OCI-LY1 (cell line): ENCODE measurements at regions not wholly inside any gene's neighbourhood (a gene's known extent, or its start where the extent isn't known, plus 50 kb on each side); places are given as distances from the start of the nearest gene placed in this dataset.

Experiments used
- EZH2 ChIP-seq: fragments of 200-600 bp; sonication (generic), shearing (Covaris generic); IDR thresholded peaks from 2 replicates; pipeline ENCODE4 v1.8.0; 2017; ENCODE audit warnings: borderline replicate concordance, mixed run types, mild to moderate bottlenecking, antibody characterized with exemption, low read length, moderate library complexity, mixed read lengths
- TF ChIP-seq, protein P1 (sequence below): fragments of 200-600 bp; sonication (generic), shearing (Covaris generic); IDR thresholded peaks from 2 replicates; pipeline ENCODE4 v1.5.1; 2017; ENCODE audit warnings: mild to moderate bottlenecking, antibody characterized with exemption, low read length, moderate library complexity, mixed read lengths

DNA sequence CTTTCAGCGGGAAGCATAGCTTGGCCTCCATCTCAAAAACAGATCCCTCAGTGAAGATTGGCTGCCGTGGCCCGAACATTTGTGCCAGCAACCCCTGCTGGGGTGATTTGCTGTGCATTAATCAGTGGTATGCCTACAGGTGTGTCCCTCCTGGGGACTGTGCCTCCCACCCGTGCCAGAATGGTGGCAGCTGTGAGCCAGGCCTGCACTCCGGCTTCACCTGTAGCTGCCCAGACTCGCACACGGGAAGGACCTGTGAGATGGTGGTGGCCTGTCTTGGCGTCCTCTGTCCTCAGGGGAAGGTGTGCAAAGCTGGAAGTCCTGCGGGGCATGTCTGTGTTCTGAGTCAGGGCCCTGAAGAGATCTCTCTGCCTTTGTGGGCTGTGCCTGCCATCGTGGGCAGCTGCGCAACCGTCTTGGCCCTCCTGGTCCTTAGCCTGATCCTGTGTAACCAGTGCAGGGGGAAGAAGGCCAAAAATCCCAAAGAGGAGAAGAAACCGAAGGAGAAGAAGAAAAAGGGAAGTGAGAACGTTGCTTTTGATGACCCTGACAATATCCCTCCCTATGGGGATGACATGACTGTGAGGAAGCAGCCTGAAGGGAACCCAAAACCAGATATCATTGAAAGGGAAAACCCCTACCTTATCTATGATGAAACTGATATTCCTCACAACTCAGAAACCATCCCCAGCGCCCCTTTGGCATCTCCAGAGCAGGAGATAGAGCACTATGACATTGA, 175.4 kb downstream of the FAT4 start:
- TF ChIP-seq, protein P1, sequence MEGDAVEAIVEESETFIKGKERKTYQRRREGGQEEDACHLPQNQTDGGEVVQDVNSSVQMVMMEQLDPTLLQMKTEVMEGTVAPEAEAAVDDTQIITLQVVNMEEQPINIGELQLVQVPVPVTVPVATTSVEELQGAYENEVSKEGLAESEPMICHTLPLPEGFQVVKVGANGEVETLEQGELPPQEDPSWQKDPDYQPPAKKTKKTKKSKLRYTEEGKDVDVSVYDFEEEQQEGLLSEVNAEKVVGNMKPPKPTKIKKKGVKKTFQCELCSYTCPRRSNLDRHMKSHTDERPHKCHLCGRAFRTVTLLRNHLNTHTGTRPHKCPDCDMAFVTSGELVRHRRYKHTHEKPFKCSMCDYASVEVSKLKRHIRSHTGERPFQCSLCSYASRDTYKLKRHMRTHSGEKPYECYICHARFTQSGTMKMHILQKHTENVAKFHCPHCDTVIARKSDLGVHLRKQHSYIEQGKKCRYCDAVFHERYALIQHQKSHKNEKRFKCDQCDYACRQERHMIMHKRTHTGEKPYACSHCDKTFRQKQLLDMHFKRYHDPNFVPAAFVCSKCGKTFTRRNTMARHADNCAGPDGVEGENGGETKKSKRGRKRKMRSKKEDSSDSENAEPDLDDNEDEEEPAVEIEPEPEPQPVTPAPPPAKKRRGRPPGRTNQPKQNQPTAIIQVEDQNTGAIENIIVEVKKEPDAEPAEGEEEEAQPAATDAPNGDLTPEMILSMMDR: no peak
- no peak for TF ChIP-seq EZH2
